ENCODE measurements at regions not wholly inside any gene's neighbourhood (a gene's known extent, or its start where the extent isn't known, plus 50 kb on each side); places are given as distances from the start of the nearest gene placed in this dataset.

DNA sequence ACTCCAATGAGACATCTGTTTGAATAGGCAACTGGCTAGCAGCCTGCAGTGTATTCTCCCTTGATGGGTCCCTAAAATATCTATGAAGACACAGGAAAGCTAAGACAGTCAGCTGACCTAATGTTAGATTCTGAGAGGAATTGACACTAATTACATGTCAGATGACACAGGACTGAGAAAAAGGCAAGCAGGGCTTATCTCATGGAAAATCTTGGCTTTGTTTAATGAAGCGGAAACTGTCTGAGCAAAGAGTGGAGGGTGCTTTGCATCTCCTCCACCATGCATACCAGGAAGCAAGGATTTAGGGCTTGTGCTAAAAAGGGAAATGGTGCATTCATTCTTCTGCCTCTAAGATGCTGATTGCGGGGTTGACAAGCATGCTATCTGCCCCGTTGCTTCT is 135.5 kb upstream of the GLI3 start:
- DNase-seq = no peak
- no peak overlapping the region for H3K4me2 ChIP-seq
- H3K4me3 ChIP-seq (ENCODE audit: low read depth in 2 of 2, low read length in 1 of 2) = no peak overlapping the region
- no peaks in the 10 kb centered on the region for H3K9me2 ChIP-seq
- TF ChIP-seq RFX5 (IDR thresholded peaks at IDR 0.05; ENCODE audit: low read length) = no peak
- TF ChIP-seq, protein P1, sequence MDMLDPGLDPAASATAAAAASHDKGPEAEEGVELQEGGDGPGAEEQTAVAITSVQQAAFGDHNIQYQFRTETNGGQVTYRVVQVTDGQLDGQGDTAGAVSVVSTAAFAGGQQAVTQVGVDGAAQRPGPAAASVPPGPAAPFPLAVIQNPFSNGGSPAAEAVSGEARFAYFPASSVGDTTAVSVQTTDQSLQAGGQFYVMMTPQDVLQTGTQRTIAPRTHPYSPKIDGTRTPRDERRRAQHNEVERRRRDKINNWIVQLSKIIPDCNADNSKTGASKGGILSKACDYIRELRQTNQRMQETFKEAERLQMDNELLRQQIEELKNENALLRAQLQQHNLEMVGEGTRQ (IDR thresholded peaks at IDR 0.05; ENCODE audit: borderline replicate concordance, low read depth, low read length) = no peak
- TF ChIP-seq, protein P2, sequence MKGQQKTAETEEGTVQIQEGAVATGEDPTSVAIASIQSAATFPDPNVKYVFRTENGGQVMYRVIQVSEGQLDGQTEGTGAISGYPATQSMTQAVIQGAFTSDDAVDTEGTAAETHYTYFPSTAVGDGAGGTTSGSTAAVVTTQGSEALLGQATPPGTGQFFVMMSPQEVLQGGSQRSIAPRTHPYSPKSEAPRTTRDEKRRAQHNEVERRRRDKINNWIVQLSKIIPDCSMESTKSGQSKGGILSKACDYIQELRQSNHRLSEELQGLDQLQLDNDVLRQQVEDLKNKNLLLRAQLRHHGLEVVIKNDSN (IDR thresholded peaks at IDR 0.05; ENCODE audit: borderline replicate concordance, low read depth) = no peak
- TF ChIP-seq FOXM1 (IDR thresholded peaks at IDR 0.05; ENCODE audit: low read depth) = no peak
- TF ChIP-seq, protein P3, sequence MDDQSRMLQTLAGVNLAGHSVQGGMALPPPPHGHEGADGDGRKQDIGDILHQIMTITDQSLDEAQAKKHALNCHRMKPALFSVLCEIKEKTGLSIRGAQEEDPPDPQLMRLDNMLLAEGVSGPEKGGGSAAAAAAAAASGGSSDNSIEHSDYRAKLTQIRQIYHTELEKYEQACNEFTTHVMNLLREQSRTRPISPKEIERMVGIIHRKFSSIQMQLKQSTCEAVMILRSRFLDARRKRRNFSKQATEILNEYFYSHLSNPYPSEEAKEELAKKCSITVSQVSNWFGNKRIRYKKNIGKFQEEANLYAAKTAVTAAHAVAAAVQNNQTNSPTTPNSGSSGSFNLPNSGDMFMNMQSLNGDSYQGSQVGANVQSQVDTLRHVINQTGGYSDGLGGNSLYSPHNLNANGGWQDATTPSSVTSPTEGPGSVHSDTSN (IDR thresholded peaks at IDR 0.05) = no peak
- TF ChIP-seq RXRA (IDR thresholded peaks at IDR 0.05; ENCODE audit: borderline replicate concordance, low read depth) = no peak
- TF ChIP-seq SMC3 (IDR thresholded peaks at IDR 0.05; ENCODE audit: low read depth, low read length) = no peak
- no peak for TF ChIP-seq EZH2phosphoT487 (IDR thresholded peaks at IDR 0.05; ENCODE audit: borderline replicate concordance, low read depth)
- no peak for TF ChIP-seq ELF1 (IDR thresholded peaks at IDR 0.05)
- no peak overlapping the region for H2AFZ ChIP-seq (ENCODE audit: low read depth)
- H3K27ac ChIP-seq (ENCODE audit: low read depth in 2 of 2, low read length in 1 of 2) = no peak overlapping the region
- no peaks in the 10 kb centered on the region for H3F3A ChIP-seq (replicated peaks; ENCODE audit: insufficient read depth)
- POLR2A ChIA-PET = no interaction called here
- 6% methylated on average over 3 of the region's 3 CpGs for WGBS (ENCODE audit: low lambda C conversion rate)
- CTCF ChIA-PET = no interaction called here
- no peaks in the 10 kb centered on the region for H3K36me3 ChIP-seq (replicated peaks in 1 of 2; ENCODE audit: control insufficient read depth in 1 of 2, insufficient read depth in 2 of 2, low read length in 1 of 2)
- H3K9me3 ChIP-seq = no peaks in the 10 kb centered on the region
- H3K27me3 ChIP-seq (ENCODE audit: insufficient read depth) = no peaks in the 10 kb centered on the region
- no peak overlapping the region for H3K9ac ChIP-seq
- no peaks in the 10 kb centered on the region for H3K4me1 ChIP-seq (ENCODE audit: control insufficient read depth in 1 of 2, insufficient read depth in 2 of 2, low read depth in 1 of 2, low read length in 1 of 2)
- no peaks in the 10 kb centered on the region for H3K79me2 ChIP-seq (ENCODE audit: insufficient read depth)
- H4K20me1 ChIP-seq (ENCODE audit: insufficient read depth) = no peaks in the 10 kb centered on the region

DNA sequence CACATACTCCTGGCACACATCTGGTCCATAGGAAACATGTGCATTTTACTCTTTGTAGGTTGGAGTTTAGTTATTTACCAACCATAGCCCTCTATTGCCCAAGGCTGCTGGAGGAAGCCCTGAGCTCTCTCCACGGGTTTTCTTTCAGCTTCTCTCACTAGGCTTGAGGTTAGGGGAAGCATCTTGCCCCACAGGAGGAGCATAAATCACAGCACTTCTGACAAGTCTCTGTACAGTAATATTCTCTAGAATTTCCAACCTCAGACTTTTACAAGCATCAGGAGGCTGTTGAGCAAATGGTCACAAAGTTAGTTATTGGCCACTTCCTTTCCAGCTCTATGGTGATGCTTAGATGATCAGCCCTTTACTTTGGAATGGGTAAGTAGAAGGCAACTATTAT is 122.9 kb upstream of the GLI3 start:
- no peaks in the 10 kb centered on the region for H3K9me2 ChIP-seq
- H3F3A ChIP-seq (replicated peaks; ENCODE audit: insufficient read depth) = no peaks in the 10 kb centered on the region
- no peak overlapping the region for H2AFZ ChIP-seq (ENCODE audit: low read depth)
- H3K27me3 ChIP-seq (ENCODE audit: insufficient read depth) = peaks cover 9% of the 10 kb centered on the region; the same call in 1 of the 2 replicates
- no peaks in the 10 kb centered on the region for H3K9me3 ChIP-seq
- H3K36me3 ChIP-seq (replicated peaks in 1 of 2; ENCODE audit: control insufficient read depth in 1 of 2, insufficient read depth in 2 of 2, low read length in 1 of 2) = no peaks in the 10 kb centered on the region
- 0% methylated on average over 1 of the region's 1 CpG for WGBS (ENCODE audit: low lambda C conversion rate)
- no peak overlapping the region for H3K4me3 ChIP-seq (ENCODE audit: low read depth in 2 of 2, low read length in 1 of 2)
- H3K9ac ChIP-seq = no peak overlapping the region
- ChIA-PET CTCF (no interaction called here), POLR2A (no interaction called here)
- no peak overlapping the region for H3K27ac ChIP-seq (ENCODE audit: low read depth in 2 of 2, low read length in 1 of 2)
- TF ChIP-seq RXRA (IDR thresholded peaks at IDR 0.05; ENCODE audit: borderline replicate concordance, low read depth) (no peak), TCF12 (IDR thresholded peaks at IDR 0.05) (no peak), FOSL2 (IDR thresholded peaks at IDR 0.05; ENCODE audit: borderline replicate concordance, low read depth) (no peak), RCOR1 (IDR thresholded peaks at IDR 0.05; ENCODE audit: low read length) (no peak), MXI1 (IDR thresholded peaks at IDR 0.05; ENCODE audit: low read depth, low read length) (no peak), NFIC (IDR thresholded peaks at IDR 0.05; ENCODE audit: borderline replicate concordance) (no peak)
- H3K79me2 ChIP-seq (ENCODE audit: insufficient read depth) = no peaks in the 10 kb centered on the region
- H3K4me2 ChIP-seq = no peak overlapping the region
- DNase-seq = no peak
- no peaks in the 10 kb centered on the region for H4K20me1 ChIP-seq (ENCODE audit: insufficient read depth)
- H3K4me1 ChIP-seq (ENCODE audit: control insufficient read depth in 1 of 2, insufficient read depth in 2 of 2, low read depth in 1 of 2, low read length in 1 of 2) = no peaks in the 10 kb centered on the region

Data from SK-N-SH (cell line).